Mucosa of descending colon (tissue), 3 donors: ENCODE measurements at regions not wholly inside any gene's neighbourhood (a gene's known extent, or its start where the extent isn't known, plus 50 kb on each side); places are given as distances from the start of the nearest gene placed in this dataset.

ENCODE experiments used
- ATAC-seq: fragments of 200-7000 bp; cut with Tn5 transposase; one replicate; pipeline ENCODE4 v1.9.1; 2020; ENCODE audit warnings: mild to moderate bottlenecking, moderate library complexity
- DNase-seq, 3 donors: peaks; one replicate each; pipeline ENCODE4 v3.0.0-alpha.2; 2020
- H3K36me3 ChIP-seq: fragments of 200-600 bp; one replicate; pipeline ENCODE4 v1.8.0; 2021; ENCODE audit warnings: low read depth, mild to moderate bottlenecking
- H3K4me1 ChIP-seq: fragments of 200-600 bp; one replicate; pipeline ENCODE4 v1.8.0; 2021; ENCODE audit warnings: low read depth, mild to moderate bottlenecking
- H3K4me3 ChIP-seq: fragments of 200-600 bp; one replicate; pipeline ENCODE4 v1.8.0; 2021; ENCODE audit warnings: mild to moderate bottlenecking
- H3K9me3 ChIP-seq: fragments of 200-600 bp; one replicate; pipeline ENCODE4 v1.8.0; 2021; ENCODE audit warnings: mild to moderate bottlenecking
- intact Hi-C, 2 donors: fragments of 100-400 bp; cut with DNase I in 1 of 2; cut with micrococcal nuclease in 1 of 2; formaldehyde crosslinking; loops; one replicate each; pipeline versions ENCODE4 v1.11.0 to v1.11.1; 2022; cut with DNase I, micrococcal nuclease
- TF ChIP-seq, protein P1 (sequence below): fragments of 200-600 bp; IDR thresholded peaks from one replicate; pipeline ENCODE4 v1.8.0; 2022; ENCODE audit warnings: antibody characterized with exemption, mild to moderate bottlenecking
- donor health status: DM: no; HTN: no; CAD: no; lungs with moderate emphysema.
- donor health status: DM: no; HTN: no; CAD: no.
- donor health status: DM: no; HTN: yes; CAD: no.

DNA sequence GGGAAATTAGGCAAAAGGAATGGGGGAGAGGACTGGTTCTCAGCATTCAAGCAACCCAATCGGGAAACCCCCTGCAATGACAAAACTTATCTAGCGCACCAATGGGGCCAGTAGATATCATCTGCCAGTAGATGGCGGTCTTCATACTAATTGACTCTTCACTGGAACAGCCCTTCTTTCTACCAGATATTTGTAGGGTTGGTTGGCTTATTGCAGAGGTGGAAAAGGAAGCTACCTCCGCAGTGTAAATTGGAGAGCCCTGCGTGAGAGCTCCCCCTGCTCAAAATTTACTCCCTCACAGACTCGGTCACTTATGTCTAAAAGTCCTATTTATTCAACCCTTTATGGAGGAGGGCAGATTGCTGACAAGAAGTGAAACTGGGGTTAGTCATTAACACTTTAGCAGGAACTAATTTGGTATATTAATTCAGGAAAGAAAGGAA lies 166.1 kb upstream of the CCND2 start:
- H3K9me3 ChIP-seq: no peaks in the 10 kb centered on the region
- peak; percentile 96 for ATAC-seq
- intact Hi-C loops: loop anchor here in 1 of 2 donors (5.0 kb wide), 1 partner anchor 170 kb away; no protein-coding TSS in a partner anchor
- no peaks in the 10 kb centered on the region for H3K4me1 ChIP-seq
- no peak overlapping the region for H3K4me3 ChIP-seq
- peak in 1 of 3 donors; percentile 88 for DNase-seq
- H3K36me3 ChIP-seq: no peaks in the 10 kb centered on the region
- TF ChIP-seq, protein P1, sequence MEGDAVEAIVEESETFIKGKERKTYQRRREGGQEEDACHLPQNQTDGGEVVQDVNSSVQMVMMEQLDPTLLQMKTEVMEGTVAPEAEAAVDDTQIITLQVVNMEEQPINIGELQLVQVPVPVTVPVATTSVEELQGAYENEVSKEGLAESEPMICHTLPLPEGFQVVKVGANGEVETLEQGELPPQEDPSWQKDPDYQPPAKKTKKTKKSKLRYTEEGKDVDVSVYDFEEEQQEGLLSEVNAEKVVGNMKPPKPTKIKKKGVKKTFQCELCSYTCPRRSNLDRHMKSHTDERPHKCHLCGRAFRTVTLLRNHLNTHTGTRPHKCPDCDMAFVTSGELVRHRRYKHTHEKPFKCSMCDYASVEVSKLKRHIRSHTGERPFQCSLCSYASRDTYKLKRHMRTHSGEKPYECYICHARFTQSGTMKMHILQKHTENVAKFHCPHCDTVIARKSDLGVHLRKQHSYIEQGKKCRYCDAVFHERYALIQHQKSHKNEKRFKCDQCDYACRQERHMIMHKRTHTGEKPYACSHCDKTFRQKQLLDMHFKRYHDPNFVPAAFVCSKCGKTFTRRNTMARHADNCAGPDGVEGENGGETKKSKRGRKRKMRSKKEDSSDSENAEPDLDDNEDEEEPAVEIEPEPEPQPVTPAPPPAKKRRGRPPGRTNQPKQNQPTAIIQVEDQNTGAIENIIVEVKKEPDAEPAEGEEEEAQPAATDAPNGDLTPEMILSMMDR: peak; percentile 49

DNA sequence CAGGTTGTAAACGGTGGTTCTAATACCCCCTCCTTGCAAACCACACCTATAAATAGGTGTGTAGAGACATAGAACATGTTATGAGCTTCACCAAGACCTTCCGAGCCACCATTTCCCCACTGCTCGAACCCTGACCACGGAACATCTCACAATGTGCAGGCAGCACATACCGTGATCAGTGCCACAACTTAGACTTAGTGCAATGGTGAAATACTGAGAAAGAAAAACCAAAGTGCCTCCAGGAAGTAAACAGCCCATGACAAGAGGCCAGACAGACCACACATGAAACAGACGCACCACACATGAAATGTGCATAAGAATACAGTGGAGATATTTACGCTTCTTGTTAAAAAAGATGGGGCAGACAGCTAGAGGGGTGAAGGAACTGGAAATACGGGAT lies 166.9 kb upstream of the CCND2 start:
- H3K4me1 ChIP-seq: no peaks in the 10 kb centered on the region
- H3K36me3 ChIP-seq: no peaks in the 10 kb centered on the region
- TF ChIP-seq, protein P1: no peak
- no peaks in the 10 kb centered on the region for H3K9me3 ChIP-seq
- H3K4me3 ChIP-seq: no peak overlapping the region
- ATAC-seq (peak; percentile 32), DNase-seq (no peak)
- intact Hi-C loops: loop anchor here in 1 of 2 donors (5.0 kb wide), 1 partner anchor 171 kb away; no protein-coding TSS in a partner anchor

DNA sequence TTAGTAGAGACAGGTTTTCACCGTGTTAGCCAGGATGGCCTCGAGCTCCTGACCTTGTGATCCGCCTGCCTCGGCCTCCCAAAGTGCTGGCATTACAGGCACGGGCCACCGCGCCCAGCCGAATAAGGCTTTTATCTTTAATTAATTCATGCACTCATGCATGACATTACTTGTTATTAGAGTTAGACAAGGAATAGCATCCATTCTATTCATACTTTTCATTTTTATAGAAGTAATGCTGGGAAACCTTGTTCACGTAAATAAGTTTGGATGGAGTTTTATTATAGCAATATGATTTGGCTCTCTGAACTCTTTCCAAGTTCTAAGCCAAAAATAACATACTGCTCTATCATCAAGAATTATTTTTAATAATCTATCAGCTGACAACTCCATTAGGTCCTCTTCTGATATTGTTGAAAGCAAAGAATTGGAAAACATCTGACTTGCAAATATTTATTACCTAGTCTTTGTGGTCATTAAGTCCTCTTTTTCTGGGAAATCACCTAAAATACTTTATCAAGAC lies 168.8 kb upstream of the CCND2 start:
- Histone ChIP-seq H3K4me3 (no peak overlapping the region), H3K4me1 (no peaks in the 10 kb centered on the region), H3K9me3 (no peaks in the 10 kb centered on the region), H3K36me3 (no peaks in the 10 kb centered on the region)
- intact Hi-C loops: loop anchor here in 1 of 2 donors (5.0 kb wide), 1 partner anchor 173 kb away; no protein-coding TSS in a partner anchor
- no peak for ATAC-seq
- DNase-seq: no peak
- TF ChIP-seq, protein P1: no peak

DNA sequence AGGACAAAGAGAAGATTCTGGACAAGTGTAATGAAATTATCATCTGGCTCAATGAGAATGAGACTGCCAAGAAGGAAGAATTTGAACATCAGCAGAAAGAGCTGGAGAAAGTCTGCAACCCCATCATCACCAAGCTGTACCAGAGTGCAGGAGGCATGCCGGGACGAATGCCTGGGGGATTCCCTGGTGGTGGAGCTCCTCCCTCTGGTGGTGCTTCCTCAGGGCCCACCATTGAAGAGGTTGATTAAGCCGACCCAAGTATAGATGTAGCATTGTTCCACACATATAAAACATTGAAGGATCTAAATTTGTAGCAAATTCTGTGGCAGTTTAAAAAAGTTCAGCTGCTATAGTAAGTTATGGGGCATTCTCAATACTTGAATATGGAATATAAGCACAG lies 174.3 kb upstream of the CCND2 start:
- H3K36me3 ChIP-seq: no peaks in the 10 kb centered on the region
- ATAC-seq (no peak), DNase-seq (no peak)
- H3K9me3 ChIP-seq: no peaks in the 10 kb centered on the region
- TF ChIP-seq, protein P1: no peak
- intact Hi-C loops: no loop called here
- no peak overlapping the region for H3K4me3 ChIP-seq
- no peaks in the 10 kb centered on the region for H3K4me1 ChIP-seq

DNA sequence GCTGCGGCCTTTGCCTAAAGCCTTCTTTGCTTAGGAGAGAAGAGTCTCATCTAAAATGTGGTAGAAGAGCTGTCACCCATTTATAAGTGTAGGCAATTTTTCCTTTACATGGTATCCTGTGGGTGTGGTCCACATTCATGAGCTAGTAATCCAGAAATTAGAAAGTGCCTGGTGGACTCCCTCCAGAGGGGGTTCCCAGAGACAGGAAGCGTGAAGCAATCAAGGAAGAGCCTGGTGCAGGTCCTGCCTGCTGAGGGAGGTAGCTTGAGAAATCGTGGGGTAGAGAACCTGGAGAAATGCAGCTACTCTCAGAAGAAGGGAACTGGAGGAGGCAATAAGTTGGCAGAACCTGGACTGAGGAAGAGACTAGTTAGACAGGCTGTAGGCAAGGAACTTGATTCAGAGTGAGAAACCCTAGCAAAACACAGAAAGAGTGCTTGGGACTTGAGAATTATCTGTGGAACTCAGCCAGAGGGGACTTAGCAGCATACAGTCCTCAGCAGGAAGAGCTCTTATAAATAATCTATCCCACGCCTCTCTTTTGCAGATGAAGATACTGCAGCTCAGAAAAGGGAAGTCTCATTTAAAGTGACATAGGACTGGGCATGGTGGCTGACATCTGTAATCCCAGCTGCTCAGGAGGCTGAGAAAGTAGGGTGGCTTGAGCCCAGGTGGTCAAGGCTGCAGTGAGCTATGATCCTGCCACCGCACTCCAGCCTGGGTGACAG lies 182.4 kb upstream of the CCND2 start:
- ATAC-seq: no peak
- intact Hi-C loops: no loop called here
- Histone ChIP-seq H3K4me3 (no peak overlapping the region), H3K9me3 (no peaks in the 10 kb centered on the region), H3K4me1 (no peaks in the 10 kb centered on the region), H3K36me3 (no peaks in the 10 kb centered on the region)
- TF ChIP-seq, protein P1: no peak
- no peak for DNase-seq
